Suprapubic skin (tissue), 4 donors: ENCODE measurements at regions not wholly inside any gene's neighbourhood (a gene's known extent, or its start where the extent isn't known, plus 50 kb on each side); places are given as distances from the start of the nearest gene placed in this dataset.
"Not testable (repeated sequence)": the region's sequence is repeated elsewhere in the genome, so short reads cannot be mapped to it uniquely, and the experiment has no call there.

Experiments used
- CTCF ChIP-seq, 2 donors: fragments of 200-600 bp in 1 of 2; fragments of 450-650 bp in 1 of 2; sonication (generic) in 1 of 2; IDR thresholded peaks; one replicate each; pipeline ENCODE4 v1.5.1; 2016 to 2019; ENCODE audit warnings: antibody characterized with exemption in 2 of 2, mild to moderate bottlenecking in 1 of 2, moderate library complexity in 1 of 2
- EP300 ChIP-seq: sonication (generic); formaldehyde crosslinking; IDR thresholded peaks from one replicate; pipeline ENCODE4 v1.6.1; 2017; ENCODE audit warnings: antibody characterized with exemption
- POLR2A ChIP-seq, 2 donors: fragments of 450-650 bp; IDR thresholded peaks; one replicate each; pipeline ENCODE4 v1.6.1; 2017; ENCODE audit warnings: antibody characterized with exemption in 2 of 2, mild to moderate bottlenecking in 2 of 2, moderate library complexity in 2 of 2
- POLR2AphosphoS5 ChIP-seq, 3 donors: sonication (generic); formaldehyde crosslinking; IDR thresholded peaks; one replicate each; pipeline ENCODE4 v1.6.1; 2017; ENCODE audit warnings: antibody characterized with exemption in 3 of 3

- TF ChIP-seq CTCF (IDR thresholded peaks at IDR 0.05); POLR2A (IDR thresholded peaks at IDR 0.05); POLR2AphosphoS5 (IDR thresholded peaks at IDR 0.05); EP300: not testable (repeated sequence)
Observed at GRCh38 chr22:12401942-12402341, 3126.1 kb upstream of the OR11H1 start.
